Activated naive CD4-positive, alpha-beta T cell treated with anti-CD3 and anti-CD28 coated beads, Interleukin-2, amount 50 U/mL, for 24 hours (primary cell): ENCODE measurements at regions not wholly inside any gene's neighbourhood (a gene's known extent, or its start where the extent isn't known, plus 50 kb on each side); places are given as distances from the start of the nearest gene placed in this dataset.

Experiments
- H3K27ac Mint-ChIP-seq: one replicate; pipeline ENCODE4 v1.8.0; 2021; ENCODE audit warnings: mild to moderate bottlenecking, mixed read lengths
- H3K27me3 Mint-ChIP-seq: one replicate; pipeline ENCODE4 v1.8.0; 2021; ENCODE audit warnings: mixed read lengths
- H3K36me3 Mint-ChIP-seq: one replicate; pipeline ENCODE4 v1.8.0; 2021; ENCODE audit warnings: mixed read lengths
- H3K4me1 Mint-ChIP-seq: one replicate; pipeline ENCODE4 v1.8.0; 2021; ENCODE audit warnings: mixed read lengths
- H3K4me3 Mint-ChIP-seq: one replicate; pipeline ENCODE4 v1.8.0; 2021; ENCODE audit warnings: mild to moderate bottlenecking, mixed read lengths
- H3K9me3 Mint-ChIP-seq: one replicate; pipeline ENCODE4 v1.8.0; 2021; ENCODE audit warnings: mixed read lengths

- Mint-ChIP-seq H3K27ac (no peak overlapping the region), H3K9me3 (no peaks in the 10 kb centered on the region), H3K4me3 (no peak overlapping the region), H3K4me1 (no peaks in the 10 kb centered on the region), H3K36me3 (no peaks in the 10 kb centered on the region), H3K27me3 (peaks cover 10% of the 10 kb centered on the region)
Measured at GRCh38 chr15:35752134-35752466, 206.1 kb upstream of the DPH6 start.

GRCh38 chr15:35753486-35753885, 207.5 kb upstream of the DPH6 start:
- peaks cover 13% of the 10 kb centered on the region for H3K27me3 Mint-ChIP-seq
- no peaks in the 10 kb centered on the region for H3K36me3 Mint-ChIP-seq
- no peaks in the 10 kb centered on the region for H3K9me3 Mint-ChIP-seq
- no peaks in the 10 kb centered on the region for H3K4me1 Mint-ChIP-seq
- no peak overlapping the region for H3K4me3 Mint-ChIP-seq
- no peak overlapping the region for H3K27ac Mint-ChIP-seq

GRCh38 chr15:35755237-35755802, 209.4 kb upstream of the DPH6 start:
- no peak overlapping the region for H3K4me3 Mint-ChIP-seq
- H3K27ac Mint-ChIP-seq, result no peak overlapping the region
- no peaks in the 10 kb centered on the region for H3K9me3 Mint-ChIP-seq
- H3K36me3 Mint-ChIP-seq, result no peaks in the 10 kb centered on the region
- H3K27me3 Mint-ChIP-seq, result peaks cover 11% of the 10 kb centered on the region
- H3K4me1 Mint-ChIP-seq, result no peaks in the 10 kb centered on the region

- no peaks in the 10 kb centered on the region for H3K9me3 Mint-ChIP-seq
- H3K4me3 Mint-ChIP-seq, result no peak overlapping the region
- no peak overlapping the region for H3K27ac Mint-ChIP-seq
- no peaks in the 10 kb centered on the region for H3K36me3 Mint-ChIP-seq
- peaks cover 6% of the 10 kb centered on the region for H3K27me3 Mint-ChIP-seq
- H3K4me1 Mint-ChIP-seq, result no peaks in the 10 kb centered on the region
Measured at GRCh38 chr15:35756623-35757022, 210.7 kb upstream of the DPH6 start.

- Mint-ChIP-seq H3K27me3 (peaks cover 5% of the 10 kb centered on the region), H3K4me3 (no peak overlapping the region), H3K9me3 (no peaks in the 10 kb centered on the region), H3K36me3 (no peaks in the 10 kb centered on the region), H3K27ac (no peak overlapping the region), H3K4me1 (no peaks in the 10 kb centered on the region)
Measured at GRCh38 chr15:35757361-35757760, 211.4 kb upstream of the DPH6 start.

- Mint-ChIP-seq H3K36me3 (no peaks in the 10 kb centered on the region), H3K27me3 (peaks cover 5% of the 10 kb centered on the region), H3K4me3 (no peak overlapping the region), H3K27ac (no peak overlapping the region), H3K9me3 (no peaks in the 10 kb centered on the region), H3K4me1 (no peaks in the 10 kb centered on the region)
Measured at GRCh38 chr15:35757765-35758164, 211.8 kb upstream of the DPH6 start.

GRCh38 chr15:35764661-35765519, 218.9 kb upstream of the DPH6 start:
- H3K36me3 Mint-ChIP-seq, result no peaks in the 10 kb centered on the region
- no peak overlapping the region for H3K4me3 Mint-ChIP-seq
- no peaks in the 10 kb centered on the region for H3K9me3 Mint-ChIP-seq
- no peak overlapping the region for H3K27ac Mint-ChIP-seq
- no peaks in the 10 kb centered on the region for H3K4me1 Mint-ChIP-seq
- H3K27me3 Mint-ChIP-seq, result no peaks in the 10 kb centered on the region

- Mint-ChIP-seq H3K27ac (no peak overlapping the region), H3K36me3 (no peaks in the 10 kb centered on the region), H3K4me3 (no peak overlapping the region), H3K4me1 (no peaks in the 10 kb centered on the region), H3K27me3 (no peaks in the 10 kb centered on the region), H3K9me3 (no peaks in the 10 kb centered on the region)
Measured at GRCh38 chr15:35768949-35769348, 223.0 kb upstream of the DPH6 start.

- no peaks in the 10 kb centered on the region for H3K4me1 Mint-ChIP-seq
- no peaks in the 10 kb centered on the region for H3K9me3 Mint-ChIP-seq
- no peak overlapping the region for H3K4me3 Mint-ChIP-seq
- H3K36me3 Mint-ChIP-seq, result no peaks in the 10 kb centered on the region
- no peaks in the 10 kb centered on the region for H3K27me3 Mint-ChIP-seq
- no peak overlapping the region for H3K27ac Mint-ChIP-seq
Measured at GRCh38 chr15:35769656-35770055, 223.7 kb upstream of the DPH6 start.

- H3K36me3 Mint-ChIP-seq, result no peaks in the 10 kb centered on the region
- no peak overlapping the region for H3K27ac Mint-ChIP-seq
- no peaks in the 10 kb centered on the region for H3K4me1 Mint-ChIP-seq
- peaks cover 3% of the 10 kb centered on the region for H3K27me3 Mint-ChIP-seq
- H3K4me3 Mint-ChIP-seq, result no peak overlapping the region
- H3K9me3 Mint-ChIP-seq, result no peaks in the 10 kb centered on the region
Measured at GRCh38 chr15:35771746-35772442, 225.9 kb upstream of the DPH6 start.

GRCh38 chr15:35774653-35775052, 228.7 kb upstream of the DPH6 start:
- peaks cover 3% of the 10 kb centered on the region for H3K27me3 Mint-ChIP-seq

GRCh38 chr15:35775471-35775870, 229.5 kb upstream of the DPH6 start:
- Mint-ChIP-seq H3K27me3 (peaks cover 3% of the 10 kb centered on the region), H3K27ac (no peak overlapping the region), H3K9me3 (no peaks in the 10 kb centered on the region), H3K4me1 (no peaks in the 10 kb centered on the region), H3K4me3 (no peak overlapping the region), H3K36me3 (no peaks in the 10 kb centered on the region)

More at GRCh38 chr15:35774653-35775052, 228.7 kb upstream of the DPH6 start:
- H3K4me3 Mint-ChIP-seq, result no peak overlapping the region
- no peaks in the 10 kb centered on the region for H3K9me3 Mint-ChIP-seq
- H3K36me3 Mint-ChIP-seq, result no peaks in the 10 kb centered on the region
- no peaks in the 10 kb centered on the region for H3K4me1 Mint-ChIP-seq
- H3K27ac Mint-ChIP-seq, result no peak overlapping the region

GRCh38 chr15:35777061-35777460, 231.1 kb upstream of the DPH6 start:
- Mint-ChIP-seq H3K4me1 (no peaks in the 10 kb centered on the region), H3K9me3 (no peaks in the 10 kb centered on the region), H3K4me3 (no peak overlapping the region), H3K27me3 (peaks cover 3% of the 10 kb centered on the region), H3K27ac (no peak overlapping the region), H3K36me3 (no peaks in the 10 kb centered on the region)

- no peak overlapping the region for H3K4me3 Mint-ChIP-seq
- no peaks in the 10 kb centered on the region for H3K36me3 Mint-ChIP-seq
- no peaks in the 10 kb centered on the region for H3K9me3 Mint-ChIP-seq
- H3K27ac Mint-ChIP-seq, result no peak overlapping the region
- H3K4me1 Mint-ChIP-seq, result no peaks in the 10 kb centered on the region
- peaks cover 2% of the 10 kb centered on the region for H3K27me3 Mint-ChIP-seq
Measured at GRCh38 chr15:35783203-35783602, 237.2 kb upstream of the DPH6 start.

GRCh38 chr15:35784745-35785144, 238.8 kb upstream of the DPH6 start:
- Mint-ChIP-seq H3K9me3 (peaks cover 5% of the 10 kb centered on the region), H3K4me1 (no peaks in the 10 kb centered on the region), H3K27me3 (peaks cover 7% of the 10 kb centered on the region), H3K4me3 (no peak overlapping the region), H3K36me3 (no peaks in the 10 kb centered on the region), H3K27ac (no peak overlapping the region)

GRCh38 chr15:35810007-35810406, 264.0 kb upstream of the DPH6 start:
- Mint-ChIP-seq H3K4me3 (no peak overlapping the region), H3K4me1 (no peaks in the 10 kb centered on the region), H3K9me3 (no peaks in the 10 kb centered on the region)

More at GRCh38 chr15:35810007-35810406, 264.0 kb upstream of the DPH6 start:
- Mint-ChIP-seq H3K36me3 (no peaks in the 10 kb centered on the region), H3K27me3 (peaks cover 2% of the 10 kb centered on the region), H3K27ac (no peak overlapping the region)
